Frontal cortex (tissue), 3 donors: ENCODE measurements at regions not wholly inside any gene's neighbourhood (a gene's known extent, or its start where the extent isn't known, plus 50 kb on each side); places are given as distances from the start of the nearest gene placed in this dataset.
"Not testable (repeated sequence)": the region's sequence is repeated elsewhere in the genome, so short reads cannot be mapped to it uniquely, and the experiment has no call there.

ENCODE experiments used
- DNase-seq, 2 donors: peaks; one replicate each; pipeline ENCODE4 v3.0.0; 2012; ENCODE audit warnings: low spot score in 2 of 2
- FAIRE-seq: peaks from 2 replicates; lab custom pipeline; 2012; peaks lifted over from hg19 to GRCh38; lab: Jason Lieb, UNC
- donor health status: control.
- donor health status: control.
- donor health status: control.

DNA sequence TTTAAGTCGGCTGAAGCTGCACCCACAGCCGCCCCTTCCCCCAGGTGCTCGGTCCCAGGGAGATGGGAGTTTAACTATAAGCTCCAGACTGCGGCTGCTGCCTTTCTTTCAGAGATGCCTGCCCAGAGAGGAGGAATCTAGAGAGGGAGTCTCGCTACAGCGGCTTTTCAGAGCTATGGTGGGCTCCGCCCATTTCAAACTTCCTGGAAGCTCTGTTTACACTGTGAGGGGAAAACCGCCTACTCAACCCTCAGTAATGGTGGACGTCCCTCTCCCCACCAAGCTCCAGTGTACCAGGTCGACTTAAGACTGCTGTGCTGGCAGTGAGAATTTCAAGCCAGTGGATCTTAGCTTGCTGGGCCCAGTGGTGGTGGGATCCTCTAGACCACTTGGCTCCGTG is 135.4 kb downstream of the CXCL12 start:
- no peak for FAIRE-seq
- no peak for DNase-seq

DNA sequence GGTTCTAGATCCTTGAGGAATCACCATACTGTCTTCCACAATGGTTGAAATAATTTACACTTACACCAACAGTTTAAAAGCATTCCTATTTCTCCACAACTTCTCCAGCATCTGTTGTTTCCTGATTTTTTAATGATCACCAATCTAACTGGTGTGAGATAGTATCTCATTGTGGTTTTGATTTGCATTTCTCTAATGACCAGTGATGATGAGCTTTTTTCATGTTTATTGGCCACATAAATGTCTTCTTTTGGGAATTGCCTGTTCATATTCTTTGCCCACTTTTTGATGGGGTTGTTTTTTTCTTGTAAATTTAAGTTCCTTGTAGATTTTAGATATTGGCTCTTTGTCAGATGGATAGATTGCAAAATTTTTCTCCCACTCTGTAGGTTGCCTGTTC is 138.2 kb downstream of the CXCL12 start:
- DNase-seq, FAIRE-seq: not testable (repeated sequence)

DNA sequence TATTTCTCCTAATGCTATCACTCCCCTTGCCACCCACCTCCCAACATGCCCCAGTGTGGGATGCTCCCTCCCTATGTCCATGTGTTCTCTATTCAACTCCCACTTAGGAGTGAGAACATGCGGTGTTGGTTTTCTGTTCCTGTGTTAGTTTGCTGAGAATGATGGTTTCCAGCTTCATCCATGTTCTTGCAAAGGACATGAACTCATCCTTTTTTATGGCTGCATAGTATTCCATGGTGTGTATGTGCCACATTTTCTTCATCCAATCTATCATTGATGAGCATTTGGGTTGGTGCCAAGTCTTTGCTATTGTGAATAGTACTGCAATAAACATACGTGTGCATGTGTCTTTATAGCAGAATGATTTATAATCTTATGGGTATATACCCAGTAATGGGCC is 138.6 kb downstream of the CXCL12 start:
- FAIRE-seq, DNase-seq: not testable (repeated sequence)

DNA sequence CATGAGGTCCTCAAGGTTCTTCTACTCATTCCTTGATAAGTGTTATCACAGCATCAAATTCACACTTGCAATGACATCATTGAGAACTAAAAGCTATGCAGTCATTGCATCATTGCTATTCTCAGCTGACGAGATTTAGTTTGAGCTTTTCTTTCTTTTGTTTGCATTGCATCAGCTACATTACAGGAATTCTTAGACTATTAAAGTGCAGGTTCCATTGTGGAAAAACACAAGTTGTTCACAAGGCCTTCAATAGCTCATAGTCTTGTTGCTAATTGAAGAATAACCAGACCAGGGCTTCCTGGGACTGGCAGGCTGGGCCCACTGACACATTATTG is 139.3 kb downstream of the CXCL12 start:
- DNase-seq: no peak
- no peak for FAIRE-seq

DNA sequence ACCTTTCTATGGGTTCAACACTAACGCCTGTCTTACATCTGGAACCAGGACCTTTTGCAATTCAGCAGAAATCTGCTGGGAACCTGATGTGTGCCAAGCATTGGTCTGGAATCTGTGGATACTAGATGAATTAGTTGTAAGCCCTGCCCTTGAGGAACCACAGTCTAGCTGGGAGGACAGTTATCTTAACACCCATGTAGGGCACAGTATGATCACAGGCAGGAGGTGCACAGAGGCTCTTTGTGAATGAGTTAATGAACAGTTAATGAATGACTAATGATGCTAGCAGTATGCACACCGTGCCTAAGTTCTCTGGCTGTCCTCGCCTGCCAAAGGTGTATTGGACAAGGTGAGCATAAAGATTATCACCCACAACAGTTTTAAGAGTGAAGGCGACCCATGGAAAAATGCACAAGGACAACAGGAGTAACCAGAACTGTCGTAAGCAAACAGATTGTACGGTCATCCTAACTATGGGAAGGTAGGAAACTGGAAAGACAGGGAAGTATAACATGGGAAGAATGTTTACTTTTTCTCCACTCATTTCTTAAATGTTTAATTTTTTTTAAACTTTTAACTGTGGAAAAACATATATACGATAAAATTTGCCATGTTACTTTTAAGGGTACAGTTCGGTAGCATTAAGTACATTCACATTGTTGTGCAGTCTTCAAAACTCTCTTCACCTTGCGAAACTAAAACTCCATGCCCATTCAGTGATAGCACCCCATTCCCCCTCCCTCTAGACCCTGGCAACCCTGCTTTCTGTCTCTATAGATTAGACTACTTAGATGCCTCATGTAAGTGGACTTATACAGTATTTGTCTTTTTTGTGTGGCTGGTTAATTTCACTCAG is 139.9 kb downstream of the CXCL12 start:
- DNase-seq: no peak
- FAIRE-seq: no peak

DNA sequence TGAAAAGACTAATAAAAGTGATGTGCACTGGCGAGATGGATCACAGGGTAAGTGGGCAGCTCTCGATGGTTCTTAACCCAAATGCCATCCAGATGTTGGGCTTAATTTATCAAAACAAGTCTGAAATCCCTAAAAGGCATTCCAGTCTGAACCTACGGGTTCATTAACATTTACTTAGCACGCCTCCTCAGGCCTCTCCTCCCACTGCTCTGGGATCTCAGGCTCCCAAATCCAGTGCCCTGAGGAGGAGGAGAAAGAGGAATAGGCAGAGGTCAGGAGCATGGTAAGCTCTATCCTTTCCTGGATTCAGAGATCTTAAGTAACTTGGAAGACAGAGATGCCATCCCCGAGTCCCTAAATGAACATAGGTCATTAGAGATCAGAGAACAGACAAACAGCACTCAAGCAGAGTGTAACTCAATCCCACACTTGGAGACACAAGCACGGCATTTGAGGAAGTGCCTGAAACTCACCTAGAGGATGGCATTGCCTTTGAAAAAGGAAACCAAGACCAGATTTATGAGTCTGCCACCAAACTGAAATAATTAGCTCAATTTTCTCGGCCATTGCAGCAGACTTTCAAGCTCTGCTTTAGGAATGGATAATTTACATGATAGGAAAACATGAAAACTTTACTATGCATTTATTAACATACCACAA is 140.9 kb downstream of the CXCL12 start:
- no peak for DNase-seq
- no peak for FAIRE-seq

DNA sequence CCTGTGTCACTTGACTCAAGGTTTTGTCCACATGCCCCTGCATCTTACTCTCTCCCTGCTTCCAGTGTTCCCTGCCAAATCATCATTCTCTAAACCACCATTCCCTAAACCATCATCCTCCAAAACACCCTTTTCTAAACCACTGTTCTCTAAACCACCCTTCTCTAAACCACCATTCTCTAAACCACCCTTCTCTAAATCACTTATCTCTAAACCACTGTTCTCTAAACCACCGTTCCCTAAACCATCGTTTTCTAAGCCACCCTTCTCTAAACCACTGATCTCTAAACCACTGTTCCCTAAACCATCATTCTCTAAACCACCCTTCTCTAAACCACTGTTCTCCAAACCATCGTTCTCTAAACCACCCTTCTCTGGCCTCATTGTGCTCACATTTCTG is 142.1 kb downstream of the CXCL12 start:
- FAIRE-seq: no peak
- no peak for DNase-seq

DNA sequence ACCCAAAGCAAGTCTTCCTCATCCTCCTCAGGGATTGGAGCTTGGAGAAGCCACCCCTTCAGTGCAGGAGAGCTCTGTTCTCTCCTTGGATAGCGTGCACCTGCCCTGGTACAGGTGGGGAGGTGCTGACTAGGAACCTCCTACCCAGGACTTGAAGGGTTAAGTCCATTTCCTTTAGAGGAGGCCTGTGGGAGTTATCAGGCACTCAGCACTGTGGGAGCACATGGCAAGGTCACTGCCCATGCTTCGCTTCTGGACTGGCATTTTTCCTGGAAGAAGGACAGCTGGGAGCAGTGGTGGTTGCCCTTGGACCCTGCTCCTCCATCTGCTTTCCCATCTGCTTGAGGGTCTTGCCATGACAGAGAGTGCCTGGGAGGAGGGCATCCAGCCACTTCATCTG is 142.8 kb downstream of the CXCL12 start:
- no peak for DNase-seq
- no peak for FAIRE-seq

DNA sequence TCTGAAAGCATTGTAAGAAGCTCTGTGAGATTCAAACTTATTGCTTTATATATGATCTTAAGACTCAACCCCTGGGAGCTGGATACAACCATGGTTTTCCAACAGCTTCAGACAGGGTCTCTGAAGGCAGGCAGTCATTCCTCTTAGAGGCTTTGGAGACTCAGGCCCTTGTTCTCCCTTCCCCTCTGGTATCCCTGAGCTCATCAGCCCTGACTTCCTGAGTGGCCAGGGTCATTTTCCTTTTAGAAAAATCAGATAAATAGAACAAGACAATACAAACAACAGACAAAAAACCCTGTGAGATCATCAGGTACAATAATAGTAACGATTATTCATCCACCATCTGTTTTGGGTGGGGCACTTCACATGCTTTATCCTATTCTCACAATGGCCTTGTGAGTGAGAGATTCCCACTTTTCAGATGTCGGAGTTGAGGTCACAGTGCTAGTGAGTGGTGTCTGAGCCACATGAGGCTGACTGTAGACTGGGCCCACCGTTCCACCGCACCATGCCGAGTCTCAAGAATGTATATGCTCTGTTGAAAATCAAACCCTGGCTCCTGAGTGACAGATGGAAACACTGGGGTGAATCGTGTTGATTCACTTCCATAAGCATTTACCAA is 144.2 kb downstream of the CXCL12 start:
- DNase-seq (no peak), FAIRE-seq (no peak)

DNA sequence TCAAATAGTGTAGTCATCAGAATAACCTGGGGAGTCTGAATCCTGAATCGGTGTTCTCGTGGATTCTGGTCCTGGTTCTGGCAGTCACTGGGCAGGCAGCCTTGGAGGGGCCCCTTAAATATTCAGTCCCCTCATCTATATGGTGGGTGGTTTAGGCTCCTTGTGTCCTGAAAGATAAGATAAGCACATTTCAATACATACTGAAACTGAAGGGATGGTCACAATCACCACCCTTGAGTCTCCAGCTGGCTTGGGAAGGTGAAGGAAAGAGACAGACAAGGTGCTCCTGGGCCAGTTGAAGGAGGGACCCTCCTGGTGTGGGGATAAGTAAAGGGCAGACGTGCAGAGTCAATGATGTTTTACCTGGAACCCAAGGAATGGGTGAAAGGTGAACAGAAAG is 146.7 kb downstream of the CXCL12 start:
- no peak for DNase-seq
- FAIRE-seq: no peak

DNA sequence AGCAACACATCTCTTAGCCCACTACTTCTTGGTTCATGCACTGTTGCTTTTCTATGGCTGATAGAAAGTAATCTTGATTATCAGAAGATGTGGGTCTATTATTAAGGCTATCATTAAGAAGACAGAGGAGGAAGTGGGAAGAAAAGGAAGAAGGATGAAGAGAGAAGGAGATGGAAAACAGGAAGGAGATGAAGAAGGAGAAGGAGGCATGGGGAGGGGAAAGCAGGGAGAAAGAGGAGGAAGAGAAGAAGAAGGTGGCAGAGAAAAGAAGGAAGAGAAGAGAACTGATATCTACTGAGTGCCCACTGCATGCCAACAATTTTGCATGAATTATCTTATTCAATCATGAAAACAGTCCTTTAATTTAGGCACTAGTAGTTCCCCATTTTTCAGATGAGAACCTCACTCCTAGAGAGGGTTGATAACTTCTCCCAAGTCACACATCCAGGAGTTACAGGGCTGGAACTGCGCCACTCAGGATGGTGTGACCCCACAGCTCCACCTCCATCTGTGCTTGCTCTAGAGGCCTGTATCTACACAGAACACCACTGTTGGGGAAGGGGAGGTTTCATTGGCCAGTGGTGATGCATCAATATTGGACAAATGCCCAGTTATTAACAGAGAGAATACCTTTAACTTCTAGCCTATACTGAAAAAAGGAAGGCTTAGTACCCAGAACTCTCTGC is 147.4 kb downstream of the CXCL12 start:
- DNase-seq (no peak), FAIRE-seq (no peak)

DNA sequence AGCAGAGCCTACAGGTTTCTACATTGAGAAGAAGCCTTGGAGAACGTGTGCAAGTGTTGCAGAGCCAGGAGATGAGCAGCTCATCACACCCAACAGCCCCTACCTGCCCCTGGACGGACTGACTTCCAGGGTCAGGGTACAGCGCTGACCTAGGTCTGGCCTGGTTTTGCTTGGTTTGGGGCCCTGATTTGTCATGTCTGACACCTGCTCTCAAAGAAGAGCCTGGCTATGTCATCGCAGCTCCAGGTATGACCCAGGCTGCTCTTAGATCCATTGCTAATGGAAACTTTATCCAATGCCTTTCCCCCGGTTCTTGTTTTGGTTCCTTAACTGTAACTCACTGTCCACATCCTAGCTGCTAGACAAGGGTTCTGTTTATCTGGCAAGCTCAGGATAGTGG is 149.5 kb downstream of the CXCL12 start:
- DNase-seq (no peak), FAIRE-seq (no peak)

DNA sequence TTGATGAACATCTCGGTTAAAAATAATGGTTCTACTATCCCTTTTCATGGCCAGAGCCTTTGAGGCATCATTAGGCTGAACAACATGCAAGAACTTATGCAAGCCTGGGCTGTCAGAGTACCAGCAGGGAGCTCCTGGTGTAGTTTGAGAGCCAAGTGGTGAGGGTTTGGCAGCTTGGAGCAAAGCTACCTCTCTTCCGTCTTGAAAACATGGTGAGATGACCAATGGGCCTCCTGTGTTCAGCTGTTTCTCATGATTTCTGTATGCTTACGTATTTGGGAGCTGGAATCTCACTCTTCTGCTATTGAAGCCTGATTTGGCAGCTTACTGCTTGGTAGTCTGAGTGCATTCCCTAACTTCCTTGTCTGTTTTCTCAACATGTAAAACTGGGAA is 150.4 kb downstream of the CXCL12 start:
- no peak for FAIRE-seq
- no peak for DNase-seq

DNA sequence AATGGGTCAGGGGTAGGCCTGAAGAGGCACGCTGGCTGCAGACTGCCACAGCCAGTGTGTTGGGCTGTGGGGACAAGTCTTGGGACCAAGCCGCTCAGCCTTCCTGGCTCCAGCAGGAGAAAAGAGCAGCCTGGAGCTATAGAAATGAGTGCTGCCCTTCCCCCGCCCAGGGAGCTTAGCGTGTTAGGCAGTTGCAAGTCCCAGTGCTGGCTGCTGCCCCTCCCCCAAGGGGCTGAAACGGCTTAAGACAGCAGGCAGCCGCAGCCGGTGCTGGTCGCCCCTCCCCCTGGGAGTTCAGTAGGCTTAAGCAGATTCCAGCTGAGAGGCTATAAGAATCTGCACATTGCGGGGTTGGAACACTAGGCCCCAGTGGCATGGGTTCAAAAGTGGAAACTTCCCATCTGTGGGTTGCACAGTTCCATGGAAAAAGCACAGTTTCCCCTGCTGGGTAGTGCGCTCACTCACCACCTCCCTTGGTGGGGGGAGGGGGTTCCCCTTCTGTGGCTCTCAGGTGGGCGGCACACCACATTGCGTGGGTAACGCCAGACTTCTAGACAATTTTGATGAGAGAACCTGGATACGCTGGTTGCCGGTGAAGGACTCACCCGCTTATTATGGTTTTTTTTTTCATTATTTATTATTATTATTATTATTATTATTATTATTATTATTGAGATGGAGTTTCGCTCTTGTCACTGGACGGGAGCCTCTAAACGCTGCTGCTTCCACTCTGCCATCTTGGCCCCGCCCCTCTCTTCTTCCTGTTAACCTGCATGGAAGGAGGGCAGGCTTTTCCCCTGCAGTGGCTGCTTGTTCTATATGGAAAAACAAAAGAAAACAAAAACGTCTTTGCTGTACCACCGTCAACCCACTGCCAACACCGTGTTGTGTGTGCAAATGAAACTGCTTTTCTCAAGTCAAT is 151.1 kb downstream of the CXCL12 start:
- DNase-seq: no peak
- FAIRE-seq: no peak

DNA sequence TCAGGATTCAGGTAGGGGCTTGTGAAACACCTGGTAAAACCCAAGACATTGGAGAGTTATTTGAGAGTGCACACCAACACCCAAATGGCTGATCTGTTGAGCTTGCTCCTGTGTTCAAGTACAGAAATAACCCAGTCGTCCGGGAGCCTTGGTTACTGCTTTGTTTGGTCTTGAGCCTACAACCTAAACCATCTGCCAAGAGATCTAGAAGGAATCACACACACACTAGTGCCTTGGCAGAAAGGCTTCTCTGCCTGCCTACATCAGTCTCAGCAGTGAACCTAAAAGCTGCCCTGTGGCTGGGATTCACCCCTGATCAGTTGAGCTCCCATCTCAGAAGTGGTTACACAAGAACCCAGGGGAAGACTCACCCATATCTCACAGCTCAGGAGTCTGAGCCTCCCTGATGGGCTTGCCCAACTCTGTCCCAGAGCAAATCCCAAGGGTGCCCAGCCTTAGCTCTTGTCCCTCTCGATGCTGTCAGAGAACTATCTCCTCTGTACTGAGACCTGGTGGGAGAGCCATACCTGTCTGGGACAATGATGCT is 167.6 kb downstream of the CXCL12 start:
- FAIRE-seq (no peak), DNase-seq (no peak)

DNA sequence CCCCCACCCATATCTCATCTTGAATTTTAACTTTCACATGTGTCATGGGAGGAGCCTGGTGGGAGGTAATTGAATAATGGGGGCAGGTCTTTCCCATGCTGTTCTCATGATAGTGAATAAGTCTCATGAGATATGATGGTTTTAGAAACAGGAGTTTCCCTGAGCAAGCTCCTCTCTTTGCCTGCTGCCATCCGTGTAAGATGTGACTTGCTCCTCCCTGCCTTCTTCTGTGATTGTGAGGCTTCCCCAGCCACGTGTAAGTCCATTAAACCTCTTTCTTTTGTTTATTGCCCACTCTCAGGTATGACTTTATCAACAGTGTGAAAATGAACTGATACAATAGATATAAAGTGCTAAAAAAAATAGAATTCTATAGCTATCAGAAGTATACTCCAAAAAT is 168.8 kb downstream of the CXCL12 start:
- no peak for DNase-seq
- no peak for FAIRE-seq

DNA sequence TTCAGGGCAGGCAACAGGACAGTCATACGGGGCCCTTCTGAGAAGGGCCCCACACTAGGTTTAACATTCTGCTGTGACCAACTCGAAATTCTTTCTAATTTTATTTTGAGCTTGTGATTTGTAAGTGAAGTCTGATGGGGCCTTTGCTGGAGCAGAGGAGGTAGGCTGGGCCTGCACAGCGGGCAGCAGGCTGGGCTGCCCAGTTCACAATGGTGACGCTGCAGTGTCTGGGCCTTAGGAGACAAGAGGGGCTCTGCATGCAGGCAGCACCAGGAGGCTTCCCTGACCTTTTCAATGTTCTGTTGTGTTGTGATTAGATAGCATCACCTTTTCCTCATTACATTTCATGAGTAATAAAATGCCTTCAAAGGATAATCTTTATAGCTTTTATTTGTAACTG is 175.1 kb downstream of the CXCL12 start:
- FAIRE-seq (no peak), DNase-seq (no peak)

DNA sequence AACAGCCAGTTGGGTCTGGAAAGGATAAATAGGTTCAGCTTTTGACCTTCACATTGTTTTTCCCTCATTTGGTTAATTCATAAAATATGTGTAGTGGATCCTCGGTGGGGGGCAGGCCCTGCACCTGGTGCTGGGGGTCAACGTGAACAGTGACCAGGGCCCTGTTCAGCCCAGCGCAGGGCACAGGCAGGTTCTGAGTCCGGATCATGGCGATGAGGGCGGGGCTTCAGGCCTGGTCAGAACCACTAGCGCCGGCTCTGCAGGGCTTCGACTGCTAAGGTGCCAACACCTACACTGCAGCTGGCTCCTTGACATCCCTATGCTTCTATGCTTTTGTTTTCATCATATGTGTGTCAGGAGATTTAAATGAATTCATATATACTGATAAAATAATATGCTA is 177.7 kb downstream of the CXCL12 start:
- FAIRE-seq (no peak), DNase-seq (no peak)

DNA sequence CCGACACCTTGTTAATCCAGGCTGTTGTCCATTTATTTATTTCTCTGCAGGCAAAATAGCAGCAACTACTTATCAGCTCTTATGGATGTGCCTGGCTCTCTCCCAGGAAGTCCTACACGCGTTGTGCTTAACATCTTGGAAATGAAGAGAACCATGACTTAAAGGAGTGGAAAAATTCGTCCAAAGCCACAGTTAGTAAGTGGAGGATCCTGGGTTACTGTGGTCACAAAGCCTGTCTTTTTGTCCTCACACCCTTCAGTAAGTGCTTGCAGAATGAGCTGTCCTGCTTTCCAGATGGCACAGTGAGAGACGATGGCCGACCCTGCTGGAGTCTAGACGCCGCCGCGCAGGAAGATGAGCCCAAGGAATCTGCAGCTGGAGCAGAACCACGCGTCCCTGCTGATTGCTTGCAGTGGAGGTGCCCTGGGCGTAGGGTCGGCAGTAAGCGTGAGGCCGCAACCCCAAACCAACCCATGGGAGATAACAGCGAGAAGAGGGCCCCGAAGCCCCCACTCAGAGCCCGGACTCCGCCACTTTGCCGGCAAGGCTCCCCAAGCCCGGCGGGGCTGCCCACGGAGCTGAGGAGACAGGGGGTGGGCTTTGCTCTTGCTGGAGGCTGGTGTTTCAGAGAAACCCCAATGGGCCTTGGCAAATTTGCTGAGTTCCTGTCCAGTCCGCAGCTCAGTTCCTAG is 178.6 kb downstream of the CXCL12 start:
- no peak for DNase-seq
- no peak for FAIRE-seq
